Gastrocnemius medialis (tissue), 4 donors: ENCODE measurements at regions not wholly inside any gene's neighbourhood (a gene's known extent, or its start where the extent isn't known, plus 50 kb on each side); places are given as distances from the start of the nearest gene placed in this dataset.
"Not testable (repeated sequence)": the region's sequence is repeated elsewhere in the genome, so short reads cannot be mapped to it uniquely, and the experiment has no call there.

Source experiments
- ATAC-seq, 2 donors: fragments of 150-250 bp; one replicate each; pipeline ENCODE4 v1.9.1; 2016
- DNase-seq, 2 donors: peaks; one replicate each; pipeline ENCODE4 v3.0.0-alpha.2; 2019
- H3K27ac ChIP-seq, 4 donors: fragments of 200-600 bp; sonication (generic); 1 replicate in 1 of 4; 2 replicates in 3 of 4; pipeline ENCODE4 v1.5.1; 2016 to 2018; ENCODE audit warnings: mild to moderate bottlenecking in 2 of 4, moderate library complexity in 1 of 4
- H3K27me3 ChIP-seq, 3 donors: fragments of 200-600 bp; sonication (generic) in 2 of 3; 1 replicate in 1 of 3; 2 replicates in 2 of 3; pipeline versions ENCODE4 v1.5.1 to v1.6.0; 2016 to 2019; ENCODE audit warnings: mild to moderate bottlenecking in 1 of 3, moderate library complexity in 1 of 3
- H3K36me3 ChIP-seq, 2 donors: fragments of 200-600 bp; sonication (generic) in 1 of 2; one replicate each; pipeline ENCODE4 v1.5.1; 2017 to 2018
- H3K4me1 ChIP-seq, 2 donors: fragments of 200-600 bp; sonication (generic) in 1 of 2; one replicate each; pipeline ENCODE4 v1.5.1; 2016 to 2017; ENCODE audit warnings: mild to moderate bottlenecking in 2 of 2
- H3K4me3 ChIP-seq, 4 donors: fragments of 200-600 bp; sonication (generic) in 3 of 4; 1 replicate in 1 of 4; 2 replicates in 3 of 4; pipeline ENCODE4 v1.5.1; 2016 to 2019; ENCODE audit warnings: mild to moderate bottlenecking in 2 of 4
- H3K9me3 ChIP-seq, 3 donors: fragments of 200-600 bp; sonication (generic) in 2 of 3; 1 replicate in 1 of 3; 2 replicates in 2 of 3; pipeline ENCODE4 v1.5.1; 2016 to 2019
- CTCF ChIP-seq, 5 experiments: fragments of 450-650 bp in 3 of 5; fragments of 200-600 bp in 2 of 5; sonication (generic) in 2 of 5; IDR thresholded peaks in 4 of 5; conservative IDR thresholded peaks in 1 of 5; 1 replicate in 4 of 5; 2 replicates in 1 of 5; pipeline ENCODE4 v1.5.1; 2016 to 2019; ENCODE audit warnings: antibody characterized with exemption in 5 of 5, mild to moderate bottlenecking in 3 of 5, moderate library complexity in 3 of 5
- POLR2A ChIP-seq, 2 donors: fragments of 450-650 bp; IDR thresholded peaks; one replicate each; pipeline ENCODE4 v1.6.1; 2017; ENCODE audit warnings: antibody characterized with exemption in 2 of 2, mild to moderate bottlenecking in 2 of 2, moderate library complexity in 2 of 2
- in situ Hi-C, 4 donors: fragments of 200-750 bp; cut with MboI; loops; one replicate each; pipeline versions ENCODE4 v1.15.0 to v1.8.0; 2017; ENCODE audit warnings: low sequenced_read_pairs in 4 of 4
- intact Hi-C: fragments of 100-400 bp; cut with DNase I; formaldehyde crosslinking; loops from one replicate; pipeline ENCODE4 v1.15.1; 2023; ENCODE audit warnings: low total_unique reads

- H3K27ac ChIP-seq = no peak overlapping the region
- in situ Hi-C loops (loop anchor here in 2 of 4 donors (25.0 kb wide), 2 partner anchors 156 to 456 kb away; no protein-coding TSS in a partner anchor), intact Hi-C loops (no loop called here)
- no peaks in the 10 kb centered on the region for H3K27me3 ChIP-seq
- peaks cover 7 to 17% of the 10 kb centered on the region in 2 donors for H3K4me1 ChIP-seq
- TF ChIP-seq CTCF (IDR thresholded peaks at IDR 0.05 in 4 of 5, conservative IDR thresholded peaks at IDR 0.05 in 1 of 5) (no peak), POLR2A (IDR thresholded peaks at IDR 0.05) (no peak)
- H3K4me3 ChIP-seq = no peak overlapping the region
- ATAC-seq = peak in 1 of 2 donors; percentile 46
- no peaks in the 10 kb centered on the region for H3K9me3 ChIP-seq
- no peak for DNase-seq
- H3K36me3 ChIP-seq = no peaks in the 10 kb centered on the region
Measured at GRCh38 chr13:50543782-50544181, 299.7 kb downstream of the DLEU7 start.

GRCh38 chr13:50544211-50544610 lies 299.3 kb downstream of the DLEU7 start:
- intact Hi-C loops = no loop called here
- no peaks in the 10 kb centered on the region for H3K9me3 ChIP-seq
- no peak overlapping the region for H3K27ac ChIP-seq
- no peaks in the 10 kb centered on the region for H3K36me3 ChIP-seq
- H3K27me3 ChIP-seq = no peaks in the 10 kb centered on the region
- no peak for TF ChIP-seq CTCF (IDR thresholded peaks at IDR 0.05 in 4 of 5, conservative IDR thresholded peaks at IDR 0.05 in 1 of 5)
- no peak for TF ChIP-seq POLR2A (IDR thresholded peaks at IDR 0.05)
- no peak for ATAC-seq
- H3K4me3 ChIP-seq = no peak overlapping the region
- no peak for DNase-seq
- in situ Hi-C loops = loop anchor here in 2 of 4 donors (25.0 kb wide), 2 partner anchors 157 to 457 kb away; no protein-coding TSS in a partner anchor
- peaks cover 7 to 21% of the 10 kb centered on the region in 2 donors for H3K4me1 ChIP-seq

GRCh38 chr13:50547175-50547574 lies 296.3 kb downstream of the DLEU7 start:
- in situ Hi-C loops = loop anchor here in 2 of 4 donors (25.0 kb wide), 2 partner anchors 160 to 460 kb away; no protein-coding TSS in a partner anchor
- H3K4me3 ChIP-seq, H3K36me3 ChIP-seq, DNase-seq, intact Hi-C loops, H3K27ac ChIP-seq, H3K9me3 ChIP-seq, ATAC-seq, H3K27me3 ChIP-seq: not testable (repeated sequence)
- H3K4me1 ChIP-seq = peaks cover 10 to 26% of the 10 kb centered on the region in 2 donors

- intact Hi-C loops (no loop called here), in situ Hi-C loops (loop anchor here in 2 of 4 donors (25.0 kb wide), 2 partner anchors 161 to 461 kb away; no protein-coding TSS in a partner anchor)
- DNase-seq (no peak), ATAC-seq (no peak)
- no peak overlapping the region for H3K4me3 ChIP-seq
- peak overlapping the region in 1 of 4 donors; percentile 35 for H3K27ac ChIP-seq
- no peaks in the 10 kb centered on the region for H3K27me3 ChIP-seq
- no peaks in the 10 kb centered on the region for H3K9me3 ChIP-seq
- peaks cover 4 to 18% of the 10 kb centered on the region in 2 donors for H3K4me1 ChIP-seq
- no peaks in the 10 kb centered on the region for H3K36me3 ChIP-seq
- TF ChIP-seq POLR2A (IDR thresholded peaks at IDR 0.05) (no peak), CTCF (IDR thresholded peaks at IDR 0.05 in 4 of 5, conservative IDR thresholded peaks at IDR 0.05 in 1 of 5) (no peak)
Measured at GRCh38 chr13:50548586-50548985, 294.9 kb downstream of the DLEU7 start.

GRCh38 chr13:50549221-50549942 lies 294.1 kb downstream of the DLEU7 start:
- H3K4me1 ChIP-seq = peaks cover 3 to 13% of the 10 kb centered on the region in 2 donors
- no peaks in the 10 kb centered on the region for H3K9me3 ChIP-seq
- ATAC-seq (peak; percentile 61 to 68), DNase-seq (no peak)
- H3K27me3 ChIP-seq = no peaks in the 10 kb centered on the region
- in situ Hi-C loops = loop anchor here in 2 of 4 donors (25.0 kb wide), 2 partner anchors 162 to 462 kb away; no protein-coding TSS in a partner anchor
- H3K36me3 ChIP-seq = no peaks in the 10 kb centered on the region
- no peak for TF ChIP-seq POLR2A (IDR thresholded peaks at IDR 0.05)
- no peak for TF ChIP-seq CTCF (IDR thresholded peaks at IDR 0.05 in 4 of 5, conservative IDR thresholded peaks at IDR 0.05 in 1 of 5)
- H3K4me3 ChIP-seq = no peak overlapping the region
- intact Hi-C loops = no loop called here
- peak overlapping the region in 1 of 4 donors; percentile 35 for H3K27ac ChIP-seq
